ENCODE measurements at regions not wholly inside any gene's neighbourhood (a gene's known extent, or its start where the extent isn't known, plus 50 kb on each side); places are given as distances from the start of the nearest gene placed in this dataset.

DNA sequence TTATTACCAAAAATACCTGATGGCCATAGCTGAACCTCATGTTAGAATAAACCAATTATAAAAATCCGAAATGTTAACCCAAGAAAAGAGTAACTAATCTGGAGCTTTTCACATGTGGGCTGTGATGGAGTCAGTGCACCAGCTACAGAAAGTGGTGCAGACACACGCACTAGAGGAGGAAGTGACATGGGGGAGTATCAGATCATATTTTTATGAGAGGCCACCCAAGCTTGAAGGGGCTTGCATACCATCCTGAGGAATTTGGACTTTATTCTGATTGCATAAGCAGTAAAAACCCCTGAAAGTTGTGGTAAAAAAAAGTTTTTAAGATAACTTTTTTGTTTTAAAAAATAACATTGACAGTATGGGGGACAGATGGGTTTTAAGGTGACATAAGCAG lies 1148.5 kb upstream of the CELF2 start:
- TF ChIP-seq, protein P1, sequence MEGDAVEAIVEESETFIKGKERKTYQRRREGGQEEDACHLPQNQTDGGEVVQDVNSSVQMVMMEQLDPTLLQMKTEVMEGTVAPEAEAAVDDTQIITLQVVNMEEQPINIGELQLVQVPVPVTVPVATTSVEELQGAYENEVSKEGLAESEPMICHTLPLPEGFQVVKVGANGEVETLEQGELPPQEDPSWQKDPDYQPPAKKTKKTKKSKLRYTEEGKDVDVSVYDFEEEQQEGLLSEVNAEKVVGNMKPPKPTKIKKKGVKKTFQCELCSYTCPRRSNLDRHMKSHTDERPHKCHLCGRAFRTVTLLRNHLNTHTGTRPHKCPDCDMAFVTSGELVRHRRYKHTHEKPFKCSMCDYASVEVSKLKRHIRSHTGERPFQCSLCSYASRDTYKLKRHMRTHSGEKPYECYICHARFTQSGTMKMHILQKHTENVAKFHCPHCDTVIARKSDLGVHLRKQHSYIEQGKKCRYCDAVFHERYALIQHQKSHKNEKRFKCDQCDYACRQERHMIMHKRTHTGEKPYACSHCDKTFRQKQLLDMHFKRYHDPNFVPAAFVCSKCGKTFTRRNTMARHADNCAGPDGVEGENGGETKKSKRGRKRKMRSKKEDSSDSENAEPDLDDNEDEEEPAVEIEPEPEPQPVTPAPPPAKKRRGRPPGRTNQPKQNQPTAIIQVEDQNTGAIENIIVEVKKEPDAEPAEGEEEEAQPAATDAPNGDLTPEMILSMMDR (conservative IDR thresholded peaks at IDR 0.05 in 1 of 2, IDR thresholded peaks at IDR 0.05 in 1 of 2; ENCODE audit: extremely low read depth in 1 of 2, insufficient read depth in 1 of 2, low read depth in 1 of 2, low read length in 2 of 2): no peak
- no peak for TF ChIP-seq EZH2 (IDR thresholded peaks at IDR 0.05; ENCODE audit: borderline replicate concordance, low read length)

Data from mammary epithelial cell (primary cell).